HepG2 (cell line): ENCODE measurements at regions not wholly inside any gene's neighbourhood (a gene's known extent, or its start where the extent isn't known, plus 50 kb on each side); places are given as distances from the start of the nearest gene placed in this dataset.

ENCODE experiments used
- ADNP ChIP-seq: sonication (generic); formaldehyde crosslinking; IDR thresholded peaks from 2 replicates; pipeline ENCODE4 v1.4.0; 2020; ENCODE audit warnings: missing genetic modification reagents
- ATRX ChIP-seq: sonication (generic); formaldehyde crosslinking; IDR thresholded peaks from 2 replicates; pipeline ENCODE4 v1.4.0; 2020; ENCODE audit warnings: missing genetic modification reagents, borderline replicate concordance
- HNF4A ChIP-seq: sonication (generic); formaldehyde crosslinking; IDR thresholded peaks from 2 replicates; pipeline ENCODE4 v1.4.0; 2020; ENCODE audit warnings: missing genetic modification reagents
- JUNB ChIP-seq: sonication (generic); formaldehyde crosslinking; IDR thresholded peaks from 2 replicates; pipeline ENCODE4 v1.8.0; 2022; ENCODE audit warnings: missing genetic modification reagents, mild to moderate bottlenecking, borderline replicate concordance
- KDM6A ChIP-seq: IDR thresholded peaks from 2 replicates; pipeline ENCODE4 v1.6.1; 2016; ENCODE audit warnings: low read depth
- MAFF ChIP-seq: IDR thresholded peaks from 2 replicates; pipeline ENCODE4 v1.6.1; 2011; ENCODE audit warnings: low read depth, low read length, improper control_type of control experiment
- MAFG ChIP-seq: sonication (generic); formaldehyde crosslinking; IDR thresholded peaks from 2 replicates; pipeline ENCODE4 v1.5.1; 2020; ENCODE audit warnings: mild to moderate bottlenecking, missing genetic modification reagents
- MEIS1 ChIP-seq: sonication (generic); formaldehyde crosslinking; IDR thresholded peaks from 2 replicates; pipeline ENCODE4 v1.9.0; 2021; ENCODE audit warnings: mild to moderate bottlenecking, missing genetic modification reagents, moderate library complexity, borderline replicate concordance
- MLLT10 ChIP-seq: sonication (generic); formaldehyde crosslinking; IDR thresholded peaks from 2 replicates; pipeline ENCODE4 v1.4.0; 2020; ENCODE audit warnings: missing genetic modification reagents
- NFRKB ChIP-seq: fragments of 450-650 bp; IDR thresholded peaks from 2 replicates; pipeline ENCODE4 v1.6.1; 2017
- SP5 ChIP-seq: IDR thresholded peaks from 2 replicates; pipeline ENCODE4 v1.6.1; 2016; ENCODE audit warnings: low read depth, borderline replicate concordance
- ZNF121 ChIP-seq: sonication (generic); formaldehyde crosslinking; IDR thresholded peaks from 2 replicates; pipeline ENCODE4 v1.5.0; 2020; ENCODE audit warnings: mild to moderate bottlenecking, missing genetic modification reagents
- ZNF609 ChIP-seq: sonication (generic); formaldehyde crosslinking; IDR thresholded peaks from 2 replicates; pipeline ENCODE4 v1.4.0; 2020; ENCODE audit warnings: mild to moderate bottlenecking, missing genetic modification reagents, borderline replicate concordance
- ZSCAN31 ChIP-seq: sonication (generic); formaldehyde crosslinking; IDR thresholded peaks from 2 replicates; pipeline ENCODE4 v1.5.0; 2020; ENCODE audit warnings: low read depth, mild to moderate bottlenecking, missing genetic modification reagents
- TF ChIP-seq, protein P1 (sequence below): sonication (generic); formaldehyde crosslinking; IDR thresholded peaks from 2 replicates; pipeline ENCODE4 v1.4.0; 2020; ENCODE audit warnings: missing genetic modification reagents
- TF ChIP-seq, protein P2 (sequence below): sonication (generic); formaldehyde crosslinking; IDR thresholded peaks from 2 replicates; pipeline ENCODE4 v1.4.0; 2020; ENCODE audit warnings: missing genetic modification reagents, mild to moderate bottlenecking, borderline replicate concordance
- TF ChIP-seq, protein P3 (sequence below): sonication (generic); formaldehyde crosslinking; IDR thresholded peaks from 2 replicates; pipeline ENCODE4 v1.8.1; 2023; ENCODE audit warnings: mild to moderate bottlenecking, moderate library complexity, missing genetic modification reagents

- TF ChIP-seq ZNF609 (peak; percentile 37; the same call in 1 of the 2 replicates), ZSCAN31 (CRISPR knock-in tag) (peak; percentile 99), HNF4A (CRISPR knock-in tag) (peak; percentile 29; the same call in 1 of the 2 replicates), MEIS1 (peak; percentile 84; the same call in 1 of the 2 replicates), ADNP (CRISPR knock-in tag) (no peak), NFRKB (no peak), MAFG (CRISPR knock-in tag) (no peak), MAFF (peak; percentile 69), ZNF121 (CRISPR knock-in tag) (peak; percentile 84), SP5 (CRISPR knock-in tag) (no peak), MLLT10 (CRISPR knock-in tag) (no peak), JUNB (CRISPR knock-in tag) (peak; percentile 43; the same call in 1 of the 2 replicates), ATRX (CRISPR knock-in tag) (no peak), KDM6A (CRISPR knock-in tag) (no peak)
- TF ChIP-seq, protein P1, sequence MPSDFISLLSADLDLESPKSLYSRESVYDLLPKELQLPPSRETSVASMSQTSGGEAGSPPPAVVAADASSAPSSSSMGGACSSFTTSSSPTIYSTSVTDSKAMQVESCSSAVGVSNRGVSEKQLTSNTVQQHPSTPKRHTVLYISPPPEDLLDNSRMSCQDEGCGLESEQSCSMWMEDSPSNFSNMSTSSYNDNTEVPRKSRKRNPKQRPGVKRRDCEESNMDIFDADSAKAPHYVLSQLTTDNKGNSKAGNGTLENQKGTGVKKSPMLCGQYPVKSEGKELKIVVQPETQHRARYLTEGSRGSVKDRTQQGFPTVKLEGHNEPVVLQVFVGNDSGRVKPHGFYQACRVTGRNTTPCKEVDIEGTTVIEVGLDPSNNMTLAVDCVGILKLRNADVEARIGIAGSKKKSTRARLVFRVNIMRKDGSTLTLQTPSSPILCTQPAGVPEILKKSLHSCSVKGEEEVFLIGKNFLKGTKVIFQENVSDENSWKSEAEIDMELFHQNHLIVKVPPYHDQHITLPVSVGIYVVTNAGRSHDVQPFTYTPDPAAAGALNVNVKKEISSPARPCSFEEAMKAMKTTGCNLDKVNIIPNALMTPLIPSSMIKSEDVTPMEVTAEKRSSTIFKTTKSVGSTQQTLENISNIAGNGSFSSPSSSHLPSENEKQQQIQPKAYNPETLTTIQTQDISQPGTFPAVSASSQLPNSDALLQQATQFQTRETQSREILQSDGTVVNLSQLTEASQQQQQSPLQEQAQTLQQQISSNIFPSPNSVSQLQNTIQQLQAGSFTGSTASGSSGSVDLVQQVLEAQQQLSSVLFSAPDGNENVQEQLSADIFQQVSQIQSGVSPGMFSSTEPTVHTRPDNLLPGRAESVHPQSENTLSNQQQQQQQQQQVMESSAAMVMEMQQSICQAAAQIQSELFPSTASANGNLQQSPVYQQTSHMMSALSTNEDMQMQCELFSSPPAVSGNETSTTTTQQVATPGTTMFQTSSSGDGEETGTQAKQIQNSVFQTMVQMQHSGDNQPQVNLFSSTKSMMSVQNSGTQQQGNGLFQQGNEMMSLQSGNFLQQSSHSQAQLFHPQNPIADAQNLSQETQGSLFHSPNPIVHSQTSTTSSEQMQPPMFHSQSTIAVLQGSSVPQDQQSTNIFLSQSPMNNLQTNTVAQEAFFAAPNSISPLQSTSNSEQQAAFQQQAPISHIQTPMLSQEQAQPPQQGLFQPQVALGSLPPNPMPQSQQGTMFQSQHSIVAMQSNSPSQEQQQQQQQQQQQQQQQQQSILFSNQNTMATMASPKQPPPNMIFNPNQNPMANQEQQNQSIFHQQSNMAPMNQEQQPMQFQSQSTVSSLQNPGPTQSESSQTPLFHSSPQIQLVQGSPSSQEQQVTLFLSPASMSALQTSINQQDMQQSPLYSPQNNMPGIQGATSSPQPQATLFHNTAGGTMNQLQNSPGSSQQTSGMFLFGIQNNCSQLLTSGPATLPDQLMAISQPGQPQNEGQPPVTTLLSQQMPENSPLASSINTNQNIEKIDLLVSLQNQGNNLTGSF: peak; percentile 81; the same call in 1 of the 2 replicates
- TF ChIP-seq, protein P2, sequence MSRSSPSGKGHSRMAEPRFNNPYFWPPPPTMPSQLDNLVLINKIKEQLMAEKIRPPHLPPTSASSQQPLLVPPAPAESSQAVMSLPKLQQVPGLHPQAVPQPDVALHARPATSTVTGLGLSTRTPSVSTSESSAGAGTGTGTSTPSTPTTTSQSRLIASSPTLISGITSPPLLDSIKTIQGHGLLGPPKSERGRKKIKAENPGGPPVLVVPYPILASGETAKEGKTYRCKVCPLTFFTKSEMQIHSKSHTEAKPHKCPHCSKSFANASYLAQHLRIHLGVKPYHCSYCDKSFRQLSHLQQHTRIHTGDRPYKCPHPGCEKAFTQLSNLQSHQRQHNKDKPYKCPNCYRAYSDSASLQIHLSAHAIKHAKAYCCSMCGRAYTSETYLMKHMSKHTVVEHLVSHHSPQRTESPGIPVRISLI (CRISPR knock-in tag): peak; percentile 30; the same call in 1 of the 2 replicates
- TF ChIP-seq, protein P3, sequence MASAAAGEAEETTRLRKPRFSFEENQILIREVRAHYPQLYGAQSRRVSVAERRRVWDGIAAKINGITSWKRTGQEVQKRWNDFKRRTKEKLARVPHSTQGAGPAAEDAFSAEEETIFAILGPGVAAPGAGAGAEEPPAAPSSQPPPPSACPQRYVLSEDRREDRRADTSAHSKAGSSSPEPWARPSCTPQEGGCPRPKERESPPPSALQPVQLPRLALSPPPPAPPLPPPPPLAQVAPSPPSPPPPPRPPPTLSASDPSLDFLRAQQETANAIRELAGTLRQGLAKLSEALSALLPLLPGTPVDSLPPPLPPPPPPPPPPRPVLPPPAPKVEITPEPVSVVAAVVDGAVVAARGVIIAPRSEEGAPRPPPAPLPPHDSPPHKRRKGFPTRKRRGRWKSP (CRISPR knock-in tag): peak; percentile 93
Observed at GRCh38 chr6:28586962-28587745, 61.5 kb downstream of the GPX5 start (continued).
